Panc1 (cell line): ENCODE measurements at regions not wholly inside any gene's neighbourhood (a gene's known extent, or its start where the extent isn't known, plus 50 kb on each side); places are given as distances from the start of the nearest gene placed in this dataset.

Experiments
- CTCF ChIP-seq: fragments of 450-650 bp; IDR thresholded peaks from 2 replicates; pipeline ENCODE4 v1.5.1; 2017; ENCODE audit warnings: mild to moderate bottlenecking
- REST ChIP-seq, 2 experiments: IDR thresholded peaks; 2 replicates each; pipeline ENCODE4 v1.6.1; 2011 to 2012; ENCODE audit warnings: low read depth in 2 of 2, control low read depth in 1 of 2, low read length in 1 of 2, mild to moderate bottlenecking in 1 of 2, moderate library complexity in 1 of 2; ENCODE audit not compliant: insufficient read depth in 1 of 2

DNA sequence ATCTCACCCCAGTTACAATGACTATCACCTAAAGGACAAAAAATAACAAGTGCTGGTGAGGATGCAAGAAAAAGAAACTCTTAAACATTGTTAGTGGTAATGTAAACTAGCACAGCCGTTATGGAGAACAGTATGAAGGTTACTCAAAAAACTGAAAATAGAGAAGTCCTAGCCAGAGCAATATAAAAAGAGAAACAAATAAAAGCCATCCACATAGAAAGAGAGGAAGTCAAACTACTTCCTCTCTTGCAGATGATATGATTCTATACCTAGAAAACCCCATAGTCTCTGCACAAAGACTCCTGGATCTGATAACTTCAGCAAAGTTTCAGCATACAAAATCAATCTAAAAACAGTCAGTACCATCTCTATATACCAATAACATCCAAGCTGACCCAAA lies 221.5 kb upstream of the FAM174A start:
- TF ChIP-seq CTCF (no peak), REST (IDR thresholded peaks at IDR 0.05; ENCODE audit: insufficient read depth in 1 of 2, low read depth in 2 of 2, low read length in 1 of 2) (no peak)
